K562 (cell line): ENCODE measurements at regions not wholly inside any gene's neighbourhood (a gene's known extent, or its start where the extent isn't known, plus 50 kb on each side); places are given as distances from the start of the nearest gene placed in this dataset.

Experiments used
- AFF4 ChIP-seq: sonication (generic); formaldehyde crosslinking; IDR thresholded peaks from 2 replicates; pipeline ENCODE4 v1.8.0; 2023; ENCODE audit warnings: mild to moderate bottlenecking, missing genetic modification reagents
- ARHGAP35 ChIP-seq: fragments of 450-650 bp; IDR thresholded peaks from 2 replicates; pipeline ENCODE4 v1.6.1; 2018; ENCODE audit not compliant: partially characterized antibody
- ARNT ChIP-seq, 2 experiments: fragments of 450-650 bp; IDR thresholded peaks; 2 replicates each; pipeline ENCODE4 v1.6.1; 2016; ENCODE audit warnings: mild to moderate bottlenecking in 1 of 2
- BHLHE40 ChIP-seq: IDR thresholded peaks from 2 replicates; pipeline ENCODE4 v1.6.1; 2011; ENCODE audit warnings: low read length, improper control_type of control experiment
- CBFA2T2 ChIP-seq: fragments of 450-650 bp; conservative IDR thresholded peaks from 2 replicates; pipeline ENCODE4 v1.6.1; 2017; ENCODE audit warnings: mild to moderate bottlenecking
- ETV6 ChIP-seq, 3 experiments: fragments of 150-350 bp in 1 of 3; sonication (generic) in 1 of 3; formaldehyde crosslinking in 1 of 3; IDR thresholded peaks; 2 replicates each; pipeline versions ENCODE4 v1.6.1 to v1.8.0; 2014 to 2022; ENCODE audit warnings: borderline replicate concordance in 2 of 3, low read depth in 2 of 3, antibody characterized with exemption in 1 of 3, low read length in 1 of 3, mild to moderate bottlenecking in 1 of 3, missing genetic modification reagents in 1 of 3
- IFI16 ChIP-seq: fragments of 250-450 bp; sonication (Bioruptor Pico); IDR thresholded peaks from 2 replicates; pipeline ENCODE4 v2.1.2; 2022; ENCODE audit warnings: mild to moderate bottlenecking, inconsistent platforms
- MEIS2 ChIP-seq: fragments of 450-650 bp; IDR thresholded peaks from 2 replicates; pipeline ENCODE4 v1.6.1; 2014; ENCODE audit warnings: mild to moderate bottlenecking; ENCODE audit not compliant: partially characterized antibody
- NR3C1 ChIP-seq: sonication (generic); formaldehyde crosslinking; IDR thresholded peaks from 2 replicates; pipeline ENCODE4 v1.8.1; 2022; ENCODE audit warnings: missing genetic modification reagents
- PBX2 ChIP-seq, 2 experiments: IDR thresholded peaks in 1 of 2; conservative IDR thresholded peaks in 1 of 2; 2 replicates each; pipeline ENCODE4 v1.6.1; 2016; ENCODE audit warnings: low read depth in 2 of 2, mild to moderate bottlenecking in 1 of 2, missing compliant biosample characterization in 1 of 2, missing genetic modification characterization in 1 of 2, moderate library complexity in 1 of 2
- PPARD ChIP-seq: fragments of 250-450 bp; sonication (Bioruptor Pico); IDR thresholded peaks from 2 replicates; pipeline ENCODE4 v1.8.0; 2022; ENCODE audit warnings: inconsistent platforms, mild to moderate bottlenecking, moderate library complexity
- SETDB1 ChIP-seq: IDR thresholded peaks from one replicate; pipeline ENCODE4 v1.6.1; 2012; ENCODE audit warnings: low read length, control low read depth, inconsistent platforms
- SOX6 ChIP-seq: fragments of 450-650 bp; IDR thresholded peaks from 2 replicates; pipeline ENCODE4 v1.6.1; 2014; ENCODE audit warnings: mild to moderate bottlenecking
- SRSF9 ChIP-seq: fragments of 200-400 bp; formaldehyde crosslinking; IDR thresholded peaks from 2 replicates; pipeline ENCODE4 v1.6.1; 2017; ENCODE audit warnings: low read depth, low read length, borderline replicate concordance
- TAL1 ChIP-seq: fragments of 450-650 bp; IDR thresholded peaks from 2 replicates; pipeline ENCODE4 v1.6.1; 2016; ENCODE audit warnings: mild to moderate bottlenecking
- TEAD4 ChIP-seq, 2 experiments: sonication (generic) in 1 of 2; formaldehyde crosslinking in 1 of 2; IDR thresholded peaks; 2 replicates each; pipeline versions ENCODE4 v1.6.1 to v1.8.0; 2012 to 2022; ENCODE audit warnings: borderline replicate concordance in 1 of 2, inconsistent platforms in 1 of 2, low read length in 1 of 2, mild to moderate bottlenecking in 1 of 2, missing genetic modification reagents in 1 of 2
- USF2 ChIP-seq: sonication (generic); formaldehyde crosslinking; IDR thresholded peaks from 2 replicates; pipeline ENCODE4 v1.5.0; 2020; ENCODE audit warnings: missing genetic modification reagents
- ZBTB5 ChIP-seq: fragments of 450-650 bp; IDR thresholded peaks from 2 replicates; pipeline ENCODE4 v1.6.1; 2017; ENCODE audit warnings: antibody characterized with exemption

GRCh38 chr3:72679540-72680198 is 168.6 kb downstream of the SHQ1 start (continued):
- no peak for TF ChIP-seq SETDB1
- TF ChIP-seq NR3C1 (CRISPR knock-in tag), result no peak
- peak; percentile 44; the same call in 1 of the 2 replicates for TF ChIP-seq USF2 (CRISPR knock-in tag)
- TF ChIP-seq ARNT (IDR thresholded peaks at IDR 0.05), result no peak
- TF ChIP-seq TEAD4 (IDR thresholded peaks at IDR 0.05; ENCODE audit: low read length), result no peak
- TF ChIP-seq TEAD4 (CRISPR knock-in tag; IDR thresholded peaks at IDR 0.05; ENCODE audit: borderline replicate concordance), result no peak
- TF ChIP-seq PPARD (CRISPR knock-in tag), result no peak
- peak; percentile 43 for TF ChIP-seq BHLHE40
- no peak for TF ChIP-seq ETV6 (IDR thresholded peaks at IDR 0.05; ENCODE audit: borderline replicate concordance in 1 of 2, low read depth in 2 of 2, low read length in 1 of 2)
- no peak for TF ChIP-seq ETV6 (CRISPR knock-in tag; IDR thresholded peaks at IDR 0.05; ENCODE audit: borderline replicate concordance)
- no peak for TF ChIP-seq ARHGAP35
- TF ChIP-seq AFF4 (CRISPR knock-in tag), result no peak
- peak; percentile 30 for TF ChIP-seq CBFA2T2
- TF ChIP-seq TAL1, result 0 out of 2 replicates have a peak, but pooled peaks have one; percentile 11
- peak; percentile 55 for TF ChIP-seq MEIS2
- no peak for TF ChIP-seq PBX2 (CRISPR knock-in tag; IDR thresholded peaks at IDR 0.05; ENCODE audit: low read depth)
- peak; percentile 73 for TF ChIP-seq PBX2 (tag; conservative IDR thresholded peaks at IDR 0.05; ENCODE audit: low read depth)
- TF ChIP-seq SOX6, result peak; percentile 79
- no peak for TF ChIP-seq ZBTB5
- no peak for TF ChIP-seq IFI16 (CRISPR knock-in tag)
- TF ChIP-seq SRSF9, result no peak
